ENCODE measurements at regions not wholly inside any gene's neighbourhood (a gene's known extent, or its start where the extent isn't known, plus 50 kb on each side); places are given as distances from the start of the nearest gene placed in this dataset.

DNA sequence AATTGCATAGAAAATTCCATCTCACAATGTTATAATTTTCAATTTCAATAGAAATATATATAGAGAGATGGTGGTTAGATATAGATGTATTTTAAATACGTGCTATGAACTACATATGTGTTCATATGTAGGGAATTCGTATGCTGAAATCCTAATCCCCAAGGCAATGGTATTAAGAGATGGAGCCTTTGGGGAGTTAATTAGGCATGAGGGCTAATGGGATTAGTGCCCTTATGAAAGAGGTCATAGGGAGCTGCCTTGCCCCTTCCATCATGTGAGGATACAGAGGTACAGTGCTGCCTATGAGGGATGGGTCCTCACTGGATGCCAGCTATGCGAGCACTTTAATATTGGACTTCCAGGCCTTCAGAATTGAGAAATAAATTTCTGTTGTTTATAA lies 79.6 kb upstream of the CCDC54 start:
- TF ChIP-seq JUNB (IDR thresholded peaks at IDR 0.05; ENCODE audit: unreplicated experiment) (no peak), CREB1 (CRISPR knock-in tag; IDR thresholded peaks at IDR 0.05; ENCODE audit: low read depth) (no peak), ETS1 (IDR thresholded peaks at IDR 0.05) (no peak), STAT1 (IDR thresholded peaks at IDR 0.05; ENCODE audit: unreplicated experiment) (no peak)
- TF ChIP-seq, protein P1, sequence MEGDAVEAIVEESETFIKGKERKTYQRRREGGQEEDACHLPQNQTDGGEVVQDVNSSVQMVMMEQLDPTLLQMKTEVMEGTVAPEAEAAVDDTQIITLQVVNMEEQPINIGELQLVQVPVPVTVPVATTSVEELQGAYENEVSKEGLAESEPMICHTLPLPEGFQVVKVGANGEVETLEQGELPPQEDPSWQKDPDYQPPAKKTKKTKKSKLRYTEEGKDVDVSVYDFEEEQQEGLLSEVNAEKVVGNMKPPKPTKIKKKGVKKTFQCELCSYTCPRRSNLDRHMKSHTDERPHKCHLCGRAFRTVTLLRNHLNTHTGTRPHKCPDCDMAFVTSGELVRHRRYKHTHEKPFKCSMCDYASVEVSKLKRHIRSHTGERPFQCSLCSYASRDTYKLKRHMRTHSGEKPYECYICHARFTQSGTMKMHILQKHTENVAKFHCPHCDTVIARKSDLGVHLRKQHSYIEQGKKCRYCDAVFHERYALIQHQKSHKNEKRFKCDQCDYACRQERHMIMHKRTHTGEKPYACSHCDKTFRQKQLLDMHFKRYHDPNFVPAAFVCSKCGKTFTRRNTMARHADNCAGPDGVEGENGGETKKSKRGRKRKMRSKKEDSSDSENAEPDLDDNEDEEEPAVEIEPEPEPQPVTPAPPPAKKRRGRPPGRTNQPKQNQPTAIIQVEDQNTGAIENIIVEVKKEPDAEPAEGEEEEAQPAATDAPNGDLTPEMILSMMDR (conservative IDR thresholded peaks at IDR 0.05; ENCODE audit: low read depth in 2 of 2) = no peak
- TF ChIP-seq, protein P2, sequence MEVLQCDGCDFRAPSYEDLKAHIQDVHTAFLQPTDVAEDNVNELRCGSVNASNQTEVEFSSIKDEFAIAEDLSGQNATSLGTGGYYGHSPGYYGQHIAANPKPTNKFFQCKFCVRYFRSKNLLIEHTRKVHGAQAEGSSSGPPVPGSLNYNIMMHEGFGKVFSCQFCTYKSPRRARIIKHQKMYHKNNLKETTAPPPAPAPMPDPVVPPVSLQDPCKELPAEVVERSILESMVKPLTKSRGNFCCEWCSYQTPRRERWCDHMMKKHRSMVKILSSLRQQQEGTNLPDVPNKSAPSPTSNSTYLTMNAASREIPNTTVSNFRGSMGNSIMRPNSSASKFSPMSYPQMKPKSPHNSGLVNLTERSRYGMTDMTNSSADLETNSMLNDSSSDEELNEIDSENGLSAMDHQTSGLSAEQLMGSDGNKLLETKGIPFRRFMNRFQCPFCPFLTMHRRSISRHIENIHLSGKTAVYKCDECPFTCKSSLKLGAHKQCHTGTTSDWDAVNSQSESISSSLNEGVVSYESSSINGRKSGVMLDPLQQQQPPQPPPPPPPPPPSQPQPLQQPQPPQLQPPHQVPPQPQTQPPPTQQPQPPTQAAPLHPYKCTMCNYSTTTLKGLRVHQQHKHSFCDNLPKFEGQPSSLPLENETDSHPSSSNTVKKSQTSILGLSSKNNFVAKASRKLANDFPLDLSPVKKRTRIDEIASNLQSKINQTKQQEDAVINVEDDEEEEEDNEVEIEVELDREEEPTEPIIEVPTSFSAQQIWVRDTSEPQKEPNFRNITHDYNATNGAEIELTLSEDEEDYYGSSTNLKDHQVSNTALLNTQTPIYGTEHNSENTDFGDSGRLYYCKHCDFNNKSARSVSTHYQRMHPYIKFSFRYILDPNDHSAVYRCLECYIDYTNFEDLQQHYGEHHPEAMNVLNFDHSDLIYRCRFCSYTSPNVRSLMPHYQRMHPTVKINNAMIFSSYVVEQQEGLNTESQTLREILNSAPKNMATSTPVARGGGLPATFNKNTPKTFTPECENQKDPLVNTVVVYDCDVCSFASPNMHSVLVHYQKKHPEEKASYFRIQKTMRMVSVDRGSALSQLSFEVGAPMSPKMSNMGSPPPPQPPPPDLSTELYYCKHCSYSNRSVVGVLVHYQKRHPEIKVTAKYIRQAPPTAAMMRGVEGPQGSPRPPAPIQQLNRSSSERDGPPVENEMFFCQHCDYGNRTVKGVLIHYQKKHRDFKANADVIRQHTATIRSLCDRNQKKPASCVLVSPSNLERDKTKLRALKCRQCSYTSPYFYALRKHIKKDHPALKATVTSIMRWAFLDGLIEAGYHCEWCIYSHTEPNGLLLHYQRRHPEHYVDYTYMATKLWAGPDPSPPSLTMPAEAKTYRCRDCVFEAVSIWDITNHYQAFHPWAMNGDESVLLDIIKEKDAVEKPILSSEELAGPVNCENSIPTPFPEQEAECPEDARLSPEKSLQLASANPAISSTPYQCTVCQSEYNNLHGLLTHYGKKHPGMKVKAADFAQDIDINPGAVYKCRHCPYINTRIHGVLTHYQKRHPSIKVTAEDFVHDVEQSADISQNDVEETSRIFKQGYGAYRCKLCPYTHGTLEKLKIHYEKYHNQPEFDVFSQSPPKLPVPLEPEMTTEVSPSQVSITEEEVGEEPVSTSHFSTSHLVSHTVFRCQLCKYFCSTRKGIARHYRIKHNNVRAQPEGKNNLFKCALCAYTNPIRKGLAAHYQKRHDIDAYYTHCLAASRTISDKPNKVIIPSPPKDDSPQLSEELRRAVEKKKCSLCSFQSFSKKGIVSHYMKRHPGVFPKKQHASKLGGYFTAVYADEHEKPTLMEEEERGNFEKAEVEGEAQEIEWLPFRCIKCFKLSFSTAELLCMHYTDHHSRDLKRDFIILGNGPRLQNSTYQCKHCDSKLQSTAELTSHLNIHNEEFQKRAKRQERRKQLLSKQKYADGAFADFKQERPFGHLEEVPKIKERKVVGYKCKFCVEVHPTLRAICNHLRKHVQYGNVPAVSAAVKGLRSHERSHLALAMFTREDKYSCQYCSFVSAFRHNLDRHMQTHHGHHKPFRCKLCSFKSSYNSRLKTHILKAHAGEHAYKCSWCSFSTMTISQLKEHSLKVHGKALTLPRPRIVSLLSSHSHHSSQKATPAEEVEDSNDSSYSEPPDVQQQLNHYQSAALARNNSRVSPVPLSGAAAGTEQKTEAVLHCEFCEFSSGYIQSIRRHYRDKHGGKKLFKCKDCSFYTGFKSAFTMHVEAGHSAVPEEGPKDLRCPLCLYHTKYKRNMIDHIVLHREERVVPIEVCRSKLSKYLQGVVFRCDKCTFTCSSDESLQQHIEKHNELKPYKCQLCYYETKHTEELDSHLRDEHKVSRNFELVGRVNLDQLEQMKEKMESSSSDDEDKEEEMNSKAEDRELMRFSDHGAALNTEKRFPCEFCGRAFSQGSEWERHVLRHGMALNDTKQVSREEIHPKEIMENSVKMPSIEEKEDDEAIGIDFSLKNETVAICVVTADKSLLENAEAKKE (CRISPR knock-in tag; IDR thresholded peaks at IDR 0.05) = no peak
- Histone ChIP-seq H3K4me1 (ENCODE audit: insufficient read depth) (0 out of 2 replicates have a peak, but pooled peaks cover 2% of the 10 kb centered on the region), H3K79me2 (replicated peaks; ENCODE audit: insufficient read depth) (no peaks in the 10 kb centered on the region), H3K4me2 (no peak overlapping the region), H3K4me3 (no peak overlapping the region), H2AFZ (no peak overlapping the region), H3K27ac (ENCODE audit: low read depth) (no peak overlapping the region), H3K36me3 (ENCODE audit: insufficient read depth) (no peaks in the 10 kb centered on the region), H3K27me3 (ENCODE audit: insufficient read depth) (no peaks in the 10 kb centered on the region), H3K9me2 (ENCODE audit: insufficient read depth) (no peaks in the 10 kb centered on the region), H3F3A (replicated peaks; ENCODE audit: low read depth) (no peaks in the 10 kb centered on the region), H4K20me1 (replicated peaks; ENCODE audit: insufficient read depth) (no peaks in the 10 kb centered on the region)
- H3K36me3 Mint-ChIP-seq (ENCODE audit: low read depth) = peaks cover 3% of the 10 kb centered on the region; the same call in 1 of the 3 replicates
- H3K4me3 Mint-ChIP-seq = no peak overlapping the region
- DNase-seq (ENCODE audit: low spot score) (no peak), ATAC-seq (no peak)
- peaks cover 7% of the 10 kb centered on the region; the same call in 2 of the 3 replicates for H3K9me3 Mint-ChIP-seq
- no peaks in the 10 kb centered on the region for H3K27me3 Mint-ChIP-seq (ENCODE audit: insufficient read depth, low read depth, poor library complexity)
- H3K27ac Mint-ChIP-seq = no peak overlapping the region
- peaks cover 4% of the 10 kb centered on the region; the same call in 2 of the 3 replicates for H3K4me1 Mint-ChIP-seq

Data from GM23338 (cell line).